ENCODE measurements at regions not wholly inside any gene's neighbourhood (a gene's known extent, or its start where the extent isn't known, plus 50 kb on each side); places are given as distances from the start of the nearest gene placed in this dataset.

GRCh38 chr6:115577270-115577669, 483.4 kb downstream of the FRK start:
- H3K9ac ChIP-seq (ENCODE audit: insufficient read length) = no peak overlapping the region
- TF ChIP-seq POLR2AphosphoS5 (IDR thresholded peaks at IDR 0.05; ENCODE audit: borderline replicate concordance, low read depth, low read length) (no peak), EZH2 (IDR thresholded peaks at IDR 0.05) (no peak), FOXP2 (optimal IDR thresholded peaks at IDR 0.05; ENCODE audit: control extremely low read depth, extremely low read length, insufficient read depth) (no peak)
- no peak overlapping the region for H3K4me3 ChIP-seq
- H3K36me3 ChIP-seq (ENCODE audit: insufficient read depth, low read length) = no peaks in the 10 kb centered on the region
- no peak overlapping the region for H3K27ac ChIP-seq
- no peak for DNase-seq (ENCODE audit: low read depth, low spot score)
- H3K9me3 ChIP-seq (ENCODE audit: low read depth, low read length) = no peaks in the 10 kb centered on the region

GRCh38 chr6:115575285-115575684, 485.4 kb downstream of the FRK start:
- TF ChIP-seq FOXP2 (optimal IDR thresholded peaks at IDR 0.05; ENCODE audit: control extremely low read depth, extremely low read length, insufficient read depth) (no peak), POLR2AphosphoS5 (IDR thresholded peaks at IDR 0.05; ENCODE audit: borderline replicate concordance, low read depth, low read length) (no peak), EZH2 (IDR thresholded peaks at IDR 0.05) (no peak)
- no peak overlapping the region for H3K27ac ChIP-seq
- no peaks in the 10 kb centered on the region for H3K9me3 ChIP-seq (ENCODE audit: low read depth, low read length)
- DNase-seq (ENCODE audit: low read depth, low spot score) = no peak
- H3K4me3 ChIP-seq = no peak overlapping the region
- H3K36me3 ChIP-seq (ENCODE audit: insufficient read depth, low read length) = no peaks in the 10 kb centered on the region
- no peak overlapping the region for H3K9ac ChIP-seq (ENCODE audit: insufficient read length)

GRCh38 chr6:115573861-115574260, 486.8 kb downstream of the FRK start:
- TF ChIP-seq FOXP2 (optimal IDR thresholded peaks at IDR 0.05; ENCODE audit: control extremely low read depth, extremely low read length, insufficient read depth) (no peak), EZH2 (IDR thresholded peaks at IDR 0.05) (no peak), POLR2AphosphoS5 (IDR thresholded peaks at IDR 0.05; ENCODE audit: borderline replicate concordance, low read depth, low read length) (no peak)

GRCh38 chr6:115570331-115570730, 490.4 kb downstream of the FRK start:
- Histone ChIP-seq H3K9ac (ENCODE audit: insufficient read length) (no peak overlapping the region), H3K9me3 (ENCODE audit: low read depth, low read length) (no peaks in the 10 kb centered on the region), H3K4me3 (no peak overlapping the region), H3K27ac (no peak overlapping the region), H3K36me3 (ENCODE audit: insufficient read depth, low read length) (no peaks in the 10 kb centered on the region)
- TF ChIP-seq POLR2AphosphoS5 (IDR thresholded peaks at IDR 0.05; ENCODE audit: borderline replicate concordance, low read depth, low read length) (no peak), FOXP2 (optimal IDR thresholded peaks at IDR 0.05; ENCODE audit: control extremely low read depth, extremely low read length, insufficient read depth) (no peak), EZH2 (IDR thresholded peaks at IDR 0.05) (no peak)
- no peak for DNase-seq (ENCODE audit: low read depth, low spot score)

More at GRCh38 chr6:115573861-115574260, 486.8 kb downstream of the FRK start:
- Histone ChIP-seq H3K27ac (no peak overlapping the region), H3K9ac (ENCODE audit: insufficient read length) (no peak overlapping the region), H3K9me3 (ENCODE audit: low read depth, low read length) (no peaks in the 10 kb centered on the region), H3K4me3 (no peak overlapping the region), H3K36me3 (ENCODE audit: insufficient read depth, low read length) (no peaks in the 10 kb centered on the region)
- no peak for DNase-seq (ENCODE audit: low read depth, low spot score)

- H3K4me3 ChIP-seq = no peak overlapping the region
- no peak overlapping the region for H3K9ac ChIP-seq (ENCODE audit: insufficient read length)
- no peaks in the 10 kb centered on the region for H3K9me3 ChIP-seq (ENCODE audit: low read depth, low read length)
- H3K27ac ChIP-seq = no peak overlapping the region
- TF ChIP-seq EZH2 (IDR thresholded peaks at IDR 0.05) = no peak
- no peak for TF ChIP-seq POLR2AphosphoS5 (IDR thresholded peaks at IDR 0.05; ENCODE audit: borderline replicate concordance, low read depth, low read length)
- no peak for TF ChIP-seq FOXP2 (optimal IDR thresholded peaks at IDR 0.05; ENCODE audit: control extremely low read depth, extremely low read length, insufficient read depth)
- DNase-seq (ENCODE audit: low read depth, low spot score) = no peak
- no peaks in the 10 kb centered on the region for H3K36me3 ChIP-seq (ENCODE audit: insufficient read depth, low read length)
Measured at GRCh38 chr6:115554060-115554459, 506.6 kb downstream of the FRK start.

- TF ChIP-seq FOXP2 (optimal IDR thresholded peaks at IDR 0.05; ENCODE audit: control extremely low read depth, extremely low read length, insufficient read depth) (no peak), EZH2 (IDR thresholded peaks at IDR 0.05) (no peak), POLR2AphosphoS5 (IDR thresholded peaks at IDR 0.05; ENCODE audit: borderline replicate concordance, low read depth, low read length) (no peak)
- H3K27ac ChIP-seq = no peak overlapping the region
- no peak for DNase-seq (ENCODE audit: low read depth, low spot score)
- H3K36me3 ChIP-seq (ENCODE audit: insufficient read depth, low read length) = no peaks in the 10 kb centered on the region
- no peaks in the 10 kb centered on the region for H3K9me3 ChIP-seq (ENCODE audit: low read depth, low read length)
- H3K4me3 ChIP-seq = no peak overlapping the region
- H3K9ac ChIP-seq (ENCODE audit: insufficient read length) = no peak overlapping the region
Measured at GRCh38 chr6:115551527-115551926, 509.2 kb downstream of the FRK start.

- no peak for DNase-seq (ENCODE audit: low read depth, low spot score)
- no peak overlapping the region for H3K9ac ChIP-seq (ENCODE audit: insufficient read length)
- H3K36me3 ChIP-seq (ENCODE audit: insufficient read depth, low read length) = no peaks in the 10 kb centered on the region
- no peaks in the 10 kb centered on the region for H3K9me3 ChIP-seq (ENCODE audit: low read depth, low read length)
- no peak overlapping the region for H3K27ac ChIP-seq
- H3K4me3 ChIP-seq = no peak overlapping the region
- TF ChIP-seq POLR2AphosphoS5 (IDR thresholded peaks at IDR 0.05; ENCODE audit: borderline replicate concordance, low read depth, low read length) = no peak
Measured at GRCh38 chr6:115545672-115545986, 515.1 kb downstream of the FRK start.

GRCh38 chr6:115544765-115545671, 515.7 kb downstream of the FRK start:
- H3K9ac ChIP-seq (ENCODE audit: insufficient read length) = no peak overlapping the region
- H3K4me3 ChIP-seq = no peak overlapping the region
- H3K27ac ChIP-seq = no peak overlapping the region
- no peaks in the 10 kb centered on the region for H3K36me3 ChIP-seq (ENCODE audit: insufficient read depth, low read length)
- no peaks in the 10 kb centered on the region for H3K9me3 ChIP-seq (ENCODE audit: low read depth, low read length)
- no peak for DNase-seq (ENCODE audit: low read depth, low spot score)
- TF ChIP-seq FOXP2 (optimal IDR thresholded peaks at IDR 0.05; ENCODE audit: control extremely low read depth, extremely low read length, insufficient read depth) (no peak), POLR2AphosphoS5 (IDR thresholded peaks at IDR 0.05; ENCODE audit: borderline replicate concordance, low read depth, low read length) (no peak), EZH2 (IDR thresholded peaks at IDR 0.05) (no peak)

Data from SK-N-MC (cell line).